Astrocyte (in vitro differentiated cells and primary cell): ENCODE measurements at regions not wholly inside any gene's neighbourhood (a gene's known extent, or its start where the extent isn't known, plus 50 kb on each side); places are given as distances from the start of the nearest gene placed in this dataset.

Experiments used
- DNase-seq: peaks from one replicate; pipeline ENCODE4 v3.0.0-alpha.2; 2010; ENCODE audit warnings: low read depth
- FAIRE-seq: peaks from 2 replicates; lab custom pipeline; 2011; peaks lifted over from hg19 to GRCh38; lab: Jason Lieb, UNC
- H2AFZ ChIP-seq: 2 replicates; pipeline ENCODE4 v1.6.0; 2012; ENCODE audit warnings: low read depth, low read length, inconsistent platforms
- H3K27ac ChIP-seq: 2 replicates; pipeline ENCODE4 v1.5.1; 2011; ENCODE audit warnings: low read depth, low read length, inconsistent platforms
- H3K27me3 ChIP-seq: 2 replicates; pipeline ENCODE4 v1.6.0; 2011; ENCODE audit warnings: low read length, inconsistent platforms; ENCODE audit not compliant: insufficient read depth
- H3K36me3 ChIP-seq: 2 replicates; pipeline ENCODE4 v1.5.1; 2011; ENCODE audit warnings: low read length, inconsistent platforms; ENCODE audit not compliant: insufficient read depth
- H3K4me1 ChIP-seq: 2 replicates; pipeline ENCODE4 v1.5.1; 2011; ENCODE audit warnings: low read length, inconsistent platforms; ENCODE audit not compliant: insufficient read depth
- H3K4me2 ChIP-seq: 2 replicates; pipeline ENCODE4 v1.6.0; 2012; ENCODE audit warnings: low read length, inconsistent platforms
- H3K4me3 ChIP-seq: 2 replicates; pipeline ENCODE4 v1.5.1; 2011; ENCODE audit warnings: low read depth, mild to moderate bottlenecking, low read length, inconsistent platforms; ENCODE audit not compliant: insufficient read depth
- H3K79me2 ChIP-seq: 2 replicates; pipeline ENCODE4 v1.6.0; 2012; ENCODE audit warnings: mild to moderate bottlenecking, low read length, inconsistent platforms; ENCODE audit not compliant: insufficient read depth
- H3K9ac ChIP-seq: 2 replicates; pipeline ENCODE4 v1.6.0; 2012; ENCODE audit warnings: mild to moderate bottlenecking, low read length, inconsistent platforms
- H3K9me3 ChIP-seq: 2 replicates; pipeline ENCODE4 v1.5.1; 2012; ENCODE audit warnings: low read depth, mild to moderate bottlenecking, low read length, inconsistent platforms; ENCODE audit not compliant: insufficient read depth
- H4K20me1 ChIP-seq: 2 replicates; pipeline ENCODE4 v1.6.0; 2012; ENCODE audit warnings: low read length, inconsistent platforms; ENCODE audit not compliant: insufficient read depth
- H3K27ac Mint-ChIP-seq: one replicate; pipeline ENCODE4 v1.8.0; 2021; ENCODE audit warnings: mild to moderate bottlenecking, mixed read lengths; ENCODE audit not compliant: unreplicated experiment
- H3K27me3 Mint-ChIP-seq: one replicate; pipeline ENCODE4 v1.8.0; 2021; ENCODE audit warnings: low read depth, mixed read lengths; ENCODE audit not compliant: unreplicated experiment
- H3K36me3 Mint-ChIP-seq: one replicate; pipeline ENCODE4 v1.8.0; 2021; ENCODE audit warnings: low read depth, mixed read lengths; ENCODE audit not compliant: unreplicated experiment
- H3K4me1 Mint-ChIP-seq: one replicate; pipeline ENCODE4 v1.8.0; 2021; ENCODE audit warnings: low read depth, mixed read lengths; ENCODE audit not compliant: unreplicated experiment
- H3K4me3 Mint-ChIP-seq: one replicate; pipeline ENCODE4 v1.8.0; 2021; ENCODE audit warnings: mild to moderate bottlenecking, moderate library complexity, mixed read lengths; ENCODE audit not compliant: unreplicated experiment
- H3K9me3 Mint-ChIP-seq: one replicate; pipeline ENCODE4 v1.8.0; 2021; ENCODE audit warnings: mild to moderate bottlenecking, mixed read lengths; ENCODE audit not compliant: unreplicated experiment
- EZH2 ChIP-seq: IDR thresholded peaks from 2 replicates; pipeline ENCODE4 v1.6.1; 2012; ENCODE audit warnings: mild to moderate bottlenecking, low read length, inconsistent platforms; ENCODE audit not compliant: insufficient read depth
- TF ChIP-seq, protein P1 (sequence below): IDR thresholded peaks from 2 replicates; pipeline ENCODE4 v1.5.1; 2011; ENCODE audit warnings: low read depth, mild to moderate bottlenecking, inconsistent platforms, low read length, moderate library complexity; ENCODE audit not compliant: insufficient read depth

DNA sequence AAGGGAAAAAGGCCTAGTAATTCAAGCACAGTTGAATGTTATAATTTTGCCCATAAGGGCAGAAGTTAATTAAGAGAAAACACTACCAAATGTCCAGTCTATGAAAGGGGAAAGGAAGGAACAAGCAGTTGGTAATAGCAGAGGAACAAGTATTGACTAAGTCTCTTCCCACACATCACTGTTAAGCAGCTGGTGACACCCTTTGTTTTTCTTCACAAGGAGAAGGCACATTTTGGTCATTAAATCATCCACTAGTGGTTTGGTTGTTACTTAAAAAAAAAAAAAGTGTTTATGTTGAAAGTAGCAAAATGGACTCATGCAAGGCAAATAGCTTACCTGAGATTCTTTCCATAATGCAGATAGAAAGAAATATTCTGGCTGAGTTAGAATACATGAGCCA is 321.4 kb upstream of the NECTIN3 start:
- FAIRE-seq (no peak), DNase-seq (no peak)
- Histone ChIP-seq H2AFZ (no peak overlapping the region), H3K27me3 (no peaks in the 10 kb centered on the region), H4K20me1 (no peaks in the 10 kb centered on the region), H3K79me2 (no peaks in the 10 kb centered on the region), H3K36me3 (no peaks in the 10 kb centered on the region), H3K9ac (no peak overlapping the region), H3K9me3 (no peaks in the 10 kb centered on the region), H3K27ac (no peak overlapping the region), H3K4me2 (no peak overlapping the region), H3K4me1 (no peaks in the 10 kb centered on the region), H3K4me3 (no peak overlapping the region)
- Mint-ChIP-seq H3K36me3 (no peaks in the 10 kb centered on the region), H3K27me3 (no peaks in the 10 kb centered on the region), H3K4me3 (no peak overlapping the region), H3K27ac (no peak overlapping the region), H3K9me3 (no peaks in the 10 kb centered on the region), H3K4me1 (peaks cover 8% of the 10 kb centered on the region)
- no peak for TF ChIP-seq EZH2
- TF ChIP-seq, protein P1, sequence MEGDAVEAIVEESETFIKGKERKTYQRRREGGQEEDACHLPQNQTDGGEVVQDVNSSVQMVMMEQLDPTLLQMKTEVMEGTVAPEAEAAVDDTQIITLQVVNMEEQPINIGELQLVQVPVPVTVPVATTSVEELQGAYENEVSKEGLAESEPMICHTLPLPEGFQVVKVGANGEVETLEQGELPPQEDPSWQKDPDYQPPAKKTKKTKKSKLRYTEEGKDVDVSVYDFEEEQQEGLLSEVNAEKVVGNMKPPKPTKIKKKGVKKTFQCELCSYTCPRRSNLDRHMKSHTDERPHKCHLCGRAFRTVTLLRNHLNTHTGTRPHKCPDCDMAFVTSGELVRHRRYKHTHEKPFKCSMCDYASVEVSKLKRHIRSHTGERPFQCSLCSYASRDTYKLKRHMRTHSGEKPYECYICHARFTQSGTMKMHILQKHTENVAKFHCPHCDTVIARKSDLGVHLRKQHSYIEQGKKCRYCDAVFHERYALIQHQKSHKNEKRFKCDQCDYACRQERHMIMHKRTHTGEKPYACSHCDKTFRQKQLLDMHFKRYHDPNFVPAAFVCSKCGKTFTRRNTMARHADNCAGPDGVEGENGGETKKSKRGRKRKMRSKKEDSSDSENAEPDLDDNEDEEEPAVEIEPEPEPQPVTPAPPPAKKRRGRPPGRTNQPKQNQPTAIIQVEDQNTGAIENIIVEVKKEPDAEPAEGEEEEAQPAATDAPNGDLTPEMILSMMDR: no peak

DNA sequence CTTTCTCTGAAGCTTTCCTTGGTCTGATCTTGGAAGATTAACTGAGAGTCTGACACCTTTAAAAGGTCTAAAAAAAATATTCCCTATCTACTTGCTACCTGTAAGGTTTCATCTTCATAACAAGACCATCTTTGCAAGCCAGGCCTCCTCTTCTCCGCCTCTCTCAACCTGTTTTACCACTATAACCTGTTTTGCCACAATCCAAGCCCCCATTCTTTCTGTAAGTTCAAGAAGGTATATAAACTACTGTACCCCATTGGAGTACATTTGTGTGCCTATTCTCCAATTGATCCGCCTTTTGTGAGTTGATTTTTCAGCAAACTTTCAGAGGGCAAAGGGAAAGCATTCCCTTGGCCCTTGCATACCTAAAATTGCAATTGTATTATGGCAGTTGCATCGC is 319.3 kb upstream of the NECTIN3 start:
- Histone ChIP-seq H3K36me3 (no peaks in the 10 kb centered on the region), H3K4me1 (no peaks in the 10 kb centered on the region), H3K9ac (no peak overlapping the region), H3K4me3 (no peak overlapping the region), H3K79me2 (no peaks in the 10 kb centered on the region), H4K20me1 (no peaks in the 10 kb centered on the region), H3K27ac (no peak overlapping the region), H3K4me2 (no peak overlapping the region), H3K27me3 (no peaks in the 10 kb centered on the region), H3K9me3 (no peaks in the 10 kb centered on the region), H2AFZ (no peak overlapping the region)
- no peak for TF ChIP-seq EZH2
- TF ChIP-seq, protein P1: no peak
- Mint-ChIP-seq H3K4me1 (peaks cover 8% of the 10 kb centered on the region), H3K27ac (no peak overlapping the region), H3K9me3 (no peaks in the 10 kb centered on the region), H3K27me3 (no peaks in the 10 kb centered on the region), H3K4me3 (no peak overlapping the region), H3K36me3 (no peaks in the 10 kb centered on the region)
- no peak for DNase-seq
- FAIRE-seq: no peak

DNA sequence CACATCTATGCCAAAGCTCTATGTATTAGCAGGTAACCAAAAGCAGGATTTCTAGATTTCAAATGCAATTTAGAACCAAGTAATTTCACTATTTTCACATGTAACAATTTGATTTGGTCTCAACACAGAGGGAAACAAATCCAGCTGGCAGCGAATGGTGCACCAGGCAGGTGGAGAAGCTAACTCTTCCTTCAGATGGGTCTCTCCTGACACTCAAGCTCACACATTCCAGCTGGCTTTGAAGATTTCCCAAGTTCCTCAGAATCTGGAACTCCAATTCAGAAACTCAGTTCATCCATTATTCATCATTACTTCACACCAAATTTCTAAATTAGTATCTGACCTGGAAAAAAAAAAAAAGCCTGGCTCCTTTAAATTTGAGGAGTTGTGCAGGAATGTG is 318.1 kb upstream of the NECTIN3 start:
- no peaks in the 10 kb centered on the region for H4K20me1 ChIP-seq
- H3K4me3 Mint-ChIP-seq: no peak overlapping the region
- H3K9me3 Mint-ChIP-seq: no peaks in the 10 kb centered on the region
- H3K4me2 ChIP-seq: no peak overlapping the region
- H3K4me1 Mint-ChIP-seq: peaks cover 8% of the 10 kb centered on the region
- TF ChIP-seq EZH2: no peak
- TF ChIP-seq, protein P1: no peak
- no peak overlapping the region for H3K4me3 ChIP-seq
- no peaks in the 10 kb centered on the region for H3K4me1 ChIP-seq
- no peak for FAIRE-seq
- no peaks in the 10 kb centered on the region for H3K36me3 ChIP-seq
- H3K27me3 ChIP-seq: no peaks in the 10 kb centered on the region
- H3K36me3 Mint-ChIP-seq: no peaks in the 10 kb centered on the region
- no peak overlapping the region for H2AFZ ChIP-seq
- no peaks in the 10 kb centered on the region for H3K27me3 Mint-ChIP-seq
- H3K9me3 ChIP-seq: no peaks in the 10 kb centered on the region
- H3K27ac ChIP-seq: no peak overlapping the region
- DNase-seq: no peak
- no peak overlapping the region for H3K27ac Mint-ChIP-seq
- no peaks in the 10 kb centered on the region for H3K79me2 ChIP-seq
- H3K9ac ChIP-seq: no peak overlapping the region
